NT2/D1 (cell line): ENCODE measurements at regions not wholly inside any gene's neighbourhood (a gene's known extent, or its start where the extent isn't known, plus 50 kb on each side); places are given as distances from the start of the nearest gene placed in this dataset.

ENCODE experiments used
- YY1 ChIP-seq: IDR thresholded peaks from 2 replicates; pipeline ENCODE4 v1.6.1; 2011; ENCODE audit not compliant: insufficient read length, insufficient read depth
- ZNF274 ChIP-seq: IDR thresholded peaks from 2 replicates; pipeline ENCODE4 v1.6.1; 2011; ENCODE audit warnings: mild to moderate bottlenecking, low read depth, low read length

GRCh38 chr6:51116723-51117122 is 298.1 kb downstream of the TFAP2B start:
- TF ChIP-seq ZNF274: no peak
- no peak for TF ChIP-seq YY1
